ENCODE measurements at regions not wholly inside any gene's neighbourhood (a gene's known extent, or its start where the extent isn't known, plus 50 kb on each side); places are given as distances from the start of the nearest gene placed in this dataset.
"Not testable (repeated sequence)": the region's sequence is repeated elsewhere in the genome, so short reads cannot be mapped to it uniquely, and the experiment has no call there.

- DNase-seq (ENCODE audit: low read depth in 1 of 2, low spot score in 1 of 2): no peak
These were observed 250.9 kb downstream of the TINAG start for GRCh38 chr6:54559136-54559535.

- not testable (repeated sequence) for DNase-seq (ENCODE audit: low read depth in 1 of 2, low spot score in 1 of 2)
These were observed 255.9 kb downstream of the TINAG start for GRCh38 chr6:54564188-54564587.

- no peak for DNase-seq (ENCODE audit: low read depth in 1 of 2, low spot score in 1 of 2)
These were observed 266.4 kb downstream of the TINAG start for GRCh38 chr6:54574671-54575070.

GRCh38 chr6:54578261-54578660, 268.3 kb upstream of the FAM83B start:
- DNase-seq (ENCODE audit: low read depth in 1 of 2, low spot score in 1 of 2): no peak

- DNase-seq (ENCODE audit: low read depth in 1 of 2, low spot score in 1 of 2): no peak
These were observed 267.6 kb upstream of the FAM83B start for GRCh38 chr6:54579011-54579410.

GRCh38 chr6:54586251-54586650, 260.3 kb upstream of the FAM83B start:
- no peak for DNase-seq (ENCODE audit: low read depth in 1 of 2, low spot score in 1 of 2)

GRCh38 chr6:54587277-54587676, 259.3 kb upstream of the FAM83B start:
- no peak for DNase-seq (ENCODE audit: low read depth in 1 of 2, low spot score in 1 of 2)

GRCh38 chr6:54588176-54588575, 258.4 kb upstream of the FAM83B start:
- no peak for DNase-seq (ENCODE audit: low read depth in 1 of 2, low spot score in 1 of 2)

GRCh38 chr6:54595844-54596243, 250.7 kb upstream of the FAM83B start:
- DNase-seq (ENCODE audit: low read depth in 1 of 2, low spot score in 1 of 2): no peak

- no peak for DNase-seq (ENCODE audit: low read depth in 1 of 2, low spot score in 1 of 2)
These were observed 247.7 kb upstream of the FAM83B start for GRCh38 chr6:54598787-54599313.

GRCh38 chr6:54601600-54602300, 244.8 kb upstream of the FAM83B start:
- DNase-seq (ENCODE audit: low read depth in 1 of 2, low spot score in 1 of 2): no peak

- DNase-seq (ENCODE audit: low read depth in 1 of 2, low spot score in 1 of 2): no peak
These were observed 244.0 kb upstream of the FAM83B start for GRCh38 chr6:54602591-54602990.

GRCh38 chr6:54609981-54610380, 236.6 kb upstream of the FAM83B start:
- no peak for DNase-seq (ENCODE audit: low read depth in 1 of 2, low spot score in 1 of 2)

GRCh38 chr6:54613596-54613995, 233.0 kb upstream of the FAM83B start:
- DNase-seq (ENCODE audit: low read depth in 1 of 2, low spot score in 1 of 2): no peak

GRCh38 chr6:54614499-54615195, 231.9 kb upstream of the FAM83B start:
- no peak for DNase-seq (ENCODE audit: low read depth in 1 of 2, low spot score in 1 of 2)

- DNase-seq (ENCODE audit: low read depth in 1 of 2, low spot score in 1 of 2): no peak
These were observed 228.8 kb upstream of the FAM83B start for GRCh38 chr6:54617730-54618129.

GRCh38 chr6:54618572-54618971, 228.0 kb upstream of the FAM83B start:
- DNase-seq (ENCODE audit: low read depth in 1 of 2, low spot score in 1 of 2): no peak

- no peak for DNase-seq (ENCODE audit: low read depth in 1 of 2, low spot score in 1 of 2)
These were observed 227.5 kb upstream of the FAM83B start for GRCh38 chr6:54619102-54619501.

GRCh38 chr6:54621285-54621684, 225.3 kb upstream of the FAM83B start:
- DNase-seq (ENCODE audit: low read depth in 1 of 2, low spot score in 1 of 2): no peak

- DNase-seq (ENCODE audit: low read depth in 1 of 2, low spot score in 1 of 2): no peak
These were observed 222.4 kb upstream of the FAM83B start for GRCh38 chr6:54624216-54624615.

- DNase-seq (ENCODE audit: low read depth in 1 of 2, low spot score in 1 of 2): no peak
These were observed 221.8 kb upstream of the FAM83B start for GRCh38 chr6:54624779-54625178.

- no peak for DNase-seq (ENCODE audit: low read depth in 1 of 2, low spot score in 1 of 2)
These were observed 217.4 kb upstream of the FAM83B start for GRCh38 chr6:54629131-54629530.

All from stimulated activated CD4-positive, alpha-beta T cell treated with anti-CD3 and anti-CD28 coated beads, Interleukin-15, amount 100 ng/mL, for 1 hour (primary cell).